ENCODE measurements at regions not wholly inside any gene's neighbourhood (a gene's known extent, or its start where the extent isn't known, plus 50 kb on each side); places are given as distances from the start of the nearest gene placed in this dataset.

GRCh38 chr4:154082760-154083535, 294.1 kb upstream of the SFRP2 start:
- FAIRE-seq: peak; percentile 81
- no peak overlapping the region for H3K4me3 ChIP-seq (ENCODE audit: extremely low read depth in 1 of 4, insufficient read depth in 2 of 4, low read depth in 3 of 4, low read length in 4 of 4)
- no peaks in the 10 kb centered on the region for H3K79me1 ChIP-seq (ENCODE audit: low read depth, low read length)

More at GRCh38 chr4:154082760-154083535, 294.1 kb upstream of the SFRP2 start:
- Histone ChIP-seq H3K56ac (replicated peaks; ENCODE audit: insufficient read length, low read depth, low read length) (no peak overlapping the region), H3K9me3 (ENCODE audit: insufficient read depth in 2 of 2, low read depth in 1 of 2, low read length in 1 of 2) (no peaks in the 10 kb centered on the region), H3K14ac (ENCODE audit: insufficient read length) (no peak overlapping the region), H4K5ac (ENCODE audit: insufficient read length, low read depth, low read length) (no peak overlapping the region), H2BK12ac (ENCODE audit: low read depth, low read length) (no peak overlapping the region), H4K8ac (ENCODE audit: extremely low read depth, insufficient read depth, low read length) (no peak overlapping the region), H2BK5ac (ENCODE audit: low read depth, low read length) (no peak overlapping the region), H3K4ac (replicated peaks; ENCODE audit: insufficient read length, low read depth, low read length) (no peak overlapping the region), H3K23me2 (ENCODE audit: low read depth, low read length) (no peaks in the 10 kb centered on the region), H3K9ac (replicated peaks in 1 of 4; ENCODE audit: extremely low read depth in 1 of 4, low read depth in 3 of 4, low read length in 3 of 4) (no peak overlapping the region), H3K36me3 (ENCODE audit: control insufficient read depth in 2 of 4, insufficient read depth in 4 of 4, low read length in 3 of 4) (no peaks in the 10 kb centered on the region), H3K27ac (ENCODE audit: low read depth, low read length) (no peak overlapping the region), H2AK5ac (ENCODE audit: low read depth, low read length) (no peak overlapping the region), H3K23ac (ENCODE audit: insufficient read length) (no peak overlapping the region), H3K4me1 (replicated peaks in 1 of 4; ENCODE audit: control insufficient read depth in 3 of 4, insufficient read depth in 4 of 4, low read length in 3 of 4) (no peaks in the 10 kb centered on the region), H2BK20ac (ENCODE audit: low read length) (no peak overlapping the region), H2BK120ac (replicated peaks; ENCODE audit: low read depth, low read length) (no peak overlapping the region), H3K27me3 (replicated peaks in 1 of 4; ENCODE audit: control insufficient read depth in 3 of 4, extremely low read depth in 1 of 4, insufficient read depth in 3 of 4, low read length in 3 of 4) (no peaks in the 10 kb centered on the region; a peak in 2 of 7 replicates), H3K4me2 (ENCODE audit: insufficient read depth in 1 of 2, low read depth in 2 of 2, low read length in 2 of 2) (no peak overlapping the region), H4K91ac (replicated peaks; ENCODE audit: insufficient read length, low read length) (no peak overlapping the region), H2AFZ (ENCODE audit: low read length) (no peak overlapping the region), H4K20me1 (replicated peaks in 1 of 2; ENCODE audit: control insufficient read depth in 1 of 2, insufficient read depth in 2 of 2, low read length in 2 of 2) (no peaks in the 10 kb centered on the region), H2BK15ac (ENCODE audit: low read length) (no peak overlapping the region), H3K79me2 (ENCODE audit: control insufficient read depth in 1 of 2, insufficient read depth in 2 of 2, low read length in 2 of 2) (no peaks in the 10 kb centered on the region), H3K18ac (ENCODE audit: extremely low read depth, low read length) (no peak overlapping the region)
- ChIA-PET CTCF (ENCODE audit: partially characterized antibody) (interaction anchor here (0.6 to 4.7 kb wide), 29 partner anchors 8 to 721 kb away, joined by 3 to 51 read pairs (median 4); no protein-coding TSS in a partner anchor), POLR2A (ENCODE audit: partially characterized antibody) (interaction anchor here (1.3 kb wide), 1 partner anchor 292 kb away, joined by 5 read pairs; no protein-coding TSS in a partner anchor)
- DNase-seq (ENCODE audit: low read depth in 1 of 2, low spot score in 2 of 2): peak; percentile 23 to 57
- TF ChIP-seq FOSL1 (IDR thresholded peaks at IDR 0.05; ENCODE audit: insufficient read depth, low read depth, low read length) (no peak), CTCF (IDR thresholded peaks at IDR 0.05; ENCODE audit: control extremely low read depth in 1 of 3, insufficient read depth in 1 of 3, low read depth in 1 of 3, low read length in 3 of 3) (peak; percentile 40 to 93 (median 85)), BCL11A (IDR thresholded peaks at IDR 0.05; ENCODE audit: low read depth in 2 of 2, low read length in 2 of 2) (no peak), SRF (IDR thresholded peaks at IDR 0.05; ENCODE audit: low read depth, low read length) (no peak), RAD21 (IDR thresholded peaks at IDR 0.05 in 1 of 2, conservative IDR thresholded peaks at IDR 0.05 in 1 of 2; ENCODE audit: low read depth in 2 of 2, low read length in 2 of 2) (peak; percentile 72 to 84), MAFK (IDR thresholded peaks at IDR 0.05; ENCODE audit: low read depth, low read length) (no peak), NANOG (IDR thresholded peaks at IDR 0.05; ENCODE audit: insufficient read depth, low read depth, low read length, poor library complexity, severe bottlenecking) (no peak), SIN3A (conservative IDR thresholded peaks at IDR 0.05 in 1 of 2, IDR thresholded peaks at IDR 0.05 in 1 of 2; ENCODE audit: low read depth in 1 of 2, low read length in 2 of 2) (no peak), JUND (IDR thresholded peaks at IDR 0.05; ENCODE audit: low read length) (no peak)
- 91% methylated on average over 5 of the region's 5 CpGs; no CpG with 5 or more reads in 1 of the 2 experiments for WGBS, 2 experiments (ENCODE audit: extremely low coverage in 1 of 2, insufficient coverage in 1 of 2, insufficient read length in 1 of 2, insufficient replicate concordance in 2 of 2, low coverage in 1 of 2, low lambda C conversion rate in 2 of 2, missing lambda C conversion rate in 1 of 2)

Data from H1 (cell line).